NCI-H187 (cell line): ENCODE measurements at regions not wholly inside any gene's neighbourhood (a gene's known extent, or its start where the extent isn't known, plus 50 kb on each side); places are given as distances from the start of the nearest gene placed in this dataset.

Source experiments
- DNase-seq, 2 experiments: peaks; one replicate each; lab custom pipeline; 2025; lab: John Stamatoyannopoulos, UW

- no peak for DNase-seq
These were observed 453.8 kb downstream of the RFPL4B start for GRCh38 chr6:112800916-112801315.

DNA sequence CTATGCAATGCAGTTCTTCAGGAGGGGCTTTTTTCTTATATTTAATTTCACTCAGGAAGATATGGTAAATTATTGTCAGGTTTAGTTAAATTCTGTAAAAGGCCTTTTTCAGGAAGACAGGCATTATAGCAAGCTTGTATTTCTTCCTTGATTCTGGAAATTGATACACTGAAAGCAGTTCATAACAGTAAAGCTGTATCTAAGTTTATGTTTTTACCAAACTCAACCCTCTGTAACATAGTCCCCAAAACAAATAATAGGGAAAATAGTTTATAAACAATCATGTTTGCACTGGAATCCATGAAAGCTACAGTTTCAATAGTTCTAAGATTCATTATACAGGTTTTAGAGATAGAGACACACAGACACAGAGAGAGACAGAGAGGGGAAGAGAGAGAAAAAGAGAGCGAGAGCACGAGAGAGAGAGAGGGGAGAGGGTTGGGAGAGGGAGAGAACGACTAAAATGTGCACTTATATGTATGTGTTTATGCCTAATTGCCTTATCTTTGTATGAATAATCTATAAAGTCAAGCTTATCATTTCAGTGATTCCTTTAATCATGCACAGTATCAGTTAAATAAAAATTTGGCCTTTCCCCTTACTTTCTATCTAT is 454.4 kb downstream of the RFPL4B start:
- no peak for DNase-seq

DNA sequence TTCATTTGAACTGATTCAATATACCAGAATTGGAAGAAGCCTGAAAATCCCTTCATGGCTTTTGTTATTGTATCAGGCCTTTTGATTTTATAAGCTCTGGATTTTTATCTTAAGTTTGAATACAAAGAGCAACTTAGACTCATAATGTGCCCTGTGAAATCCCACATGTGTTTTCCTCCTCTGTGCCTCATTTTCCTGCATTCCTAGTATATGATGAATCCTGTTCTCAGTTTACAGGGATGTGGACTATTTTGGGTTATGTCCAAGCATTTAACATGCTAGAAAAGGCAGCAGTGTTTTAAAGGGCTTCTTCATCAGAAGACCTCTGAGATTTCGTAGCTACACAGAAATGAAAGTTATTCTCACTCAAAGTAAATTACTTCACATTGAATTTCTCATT is 455.0 kb downstream of the RFPL4B start:
- DNase-seq: no peak

DNA sequence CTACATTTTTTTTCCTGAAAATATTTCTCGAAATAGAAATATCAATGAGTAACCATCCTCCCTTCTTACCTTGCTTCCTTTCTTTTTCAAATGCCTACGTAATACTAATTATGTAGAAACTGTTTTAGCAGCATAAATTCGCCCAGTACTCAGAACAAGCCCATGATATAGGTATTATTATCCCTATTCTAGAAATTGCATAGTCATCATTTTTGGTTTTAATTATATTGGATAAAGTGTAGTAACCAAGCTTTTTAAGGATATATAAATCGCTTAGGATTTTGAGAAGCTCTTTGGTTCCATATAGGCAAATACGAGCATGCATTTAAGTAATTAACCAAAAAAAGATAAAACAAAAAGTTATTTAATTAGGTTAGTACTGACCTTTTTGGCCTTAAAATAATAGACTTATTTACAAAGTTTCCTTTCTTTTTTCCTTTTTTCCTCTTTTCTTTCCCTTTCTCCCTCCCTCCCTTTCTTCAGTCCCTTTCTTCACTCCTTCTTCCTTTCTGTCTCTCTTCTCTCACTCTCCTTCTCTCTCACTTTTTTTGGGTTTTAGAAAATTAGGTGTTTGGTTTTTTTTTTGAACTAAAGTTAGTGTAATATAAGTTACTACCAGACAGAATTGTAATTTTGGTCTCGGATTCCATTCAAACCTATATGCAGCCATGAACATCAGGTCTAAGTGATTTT is 457.7 kb downstream of the RFPL4B start:
- DNase-seq: no peak

GRCh38 chr6:112806163-112806865 is 459.2 kb downstream of the RFPL4B start:
- no peak for DNase-seq

DNA sequence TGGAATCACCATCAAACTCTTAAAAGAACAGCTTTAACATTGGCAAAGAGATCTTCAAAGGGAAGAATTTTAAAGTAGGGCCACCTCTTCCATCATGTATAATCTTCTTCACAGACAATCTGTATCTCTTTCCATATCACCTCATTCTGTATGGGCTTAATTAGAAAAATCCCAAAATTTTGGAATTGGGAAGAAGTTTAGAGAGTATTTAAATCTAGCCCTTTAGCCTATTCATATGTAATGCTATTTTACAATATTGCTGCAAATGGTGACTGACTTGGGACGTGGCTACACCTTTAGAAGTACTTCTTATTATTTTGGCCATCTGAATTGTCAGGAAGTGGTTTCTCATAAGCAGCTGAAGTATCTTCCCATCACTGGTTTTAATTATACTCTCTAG is 474.3 kb downstream of the RFPL4B start:
- DNase-seq: no peak

DNA sequence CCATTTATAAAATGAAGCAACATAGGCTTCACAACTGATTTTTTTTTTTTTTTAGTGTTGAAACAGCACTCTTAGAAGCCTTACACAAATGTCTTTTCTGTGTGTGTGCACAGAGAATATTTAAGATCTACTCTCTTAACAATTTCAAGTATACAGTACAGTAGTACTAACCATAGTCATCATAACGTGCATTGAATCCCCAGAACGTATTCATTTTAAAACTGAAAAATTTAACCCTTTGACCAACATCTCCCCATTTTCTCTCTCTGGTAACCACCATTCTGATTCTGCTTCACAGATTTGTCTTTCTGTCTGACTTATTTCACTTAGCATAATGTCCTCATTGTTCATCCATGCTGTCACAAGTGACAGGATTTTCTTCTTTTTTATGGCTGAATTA is 475.6 kb downstream of the RFPL4B start:
- no peak for DNase-seq

GRCh38 chr6:112827793-112828192 is 480.7 kb downstream of the RFPL4B start:
- no peak for DNase-seq

DNA sequence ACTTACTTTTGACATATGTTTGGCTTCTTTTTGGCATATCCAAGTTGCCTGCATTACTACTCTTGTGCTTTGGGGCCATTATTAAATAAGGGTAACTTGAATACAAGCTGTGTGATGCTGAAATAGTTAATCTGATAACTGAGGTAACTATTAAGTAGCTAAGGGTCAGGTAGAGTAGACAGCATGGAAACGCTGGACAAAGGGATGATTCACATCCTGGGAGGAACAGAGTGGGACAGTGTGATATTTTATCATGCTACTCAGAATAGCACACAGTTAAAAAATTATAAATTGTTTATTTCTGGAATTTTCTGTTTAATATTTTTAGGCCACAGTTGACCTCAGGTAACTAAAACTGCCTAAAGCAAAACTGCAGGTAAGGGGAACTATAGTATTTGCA is 483.9 kb downstream of the RFPL4B start:
- no peak for DNase-seq

- DNase-seq: no peak
These were observed 486.5 kb downstream of the RFPL4B start for GRCh38 chr6:112833581-112834131.

DNA sequence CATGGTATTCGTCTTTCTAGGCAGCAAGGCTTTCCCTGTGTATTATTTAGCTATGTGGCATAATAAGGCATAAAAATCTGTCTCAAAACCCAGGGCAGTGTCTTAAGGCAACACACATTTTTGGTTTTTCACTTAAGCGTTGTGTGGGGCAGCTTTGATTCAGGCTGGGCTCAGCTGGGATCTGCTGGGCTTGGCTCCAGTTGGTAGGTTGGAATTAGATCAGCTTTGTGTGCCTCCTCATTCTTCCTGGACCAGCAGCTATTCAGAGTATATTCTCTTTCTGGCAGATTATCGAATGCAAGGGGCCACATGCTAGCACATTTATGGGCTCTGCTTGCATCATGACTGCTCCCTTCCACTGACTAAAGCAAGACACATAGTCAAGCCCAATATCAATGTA is 487.9 kb downstream of the RFPL4B start:
- DNase-seq: no peak

GRCh38 chr6:112839525-112839961 is 492.4 kb downstream of the RFPL4B start:
- no peak for DNase-seq

DNA sequence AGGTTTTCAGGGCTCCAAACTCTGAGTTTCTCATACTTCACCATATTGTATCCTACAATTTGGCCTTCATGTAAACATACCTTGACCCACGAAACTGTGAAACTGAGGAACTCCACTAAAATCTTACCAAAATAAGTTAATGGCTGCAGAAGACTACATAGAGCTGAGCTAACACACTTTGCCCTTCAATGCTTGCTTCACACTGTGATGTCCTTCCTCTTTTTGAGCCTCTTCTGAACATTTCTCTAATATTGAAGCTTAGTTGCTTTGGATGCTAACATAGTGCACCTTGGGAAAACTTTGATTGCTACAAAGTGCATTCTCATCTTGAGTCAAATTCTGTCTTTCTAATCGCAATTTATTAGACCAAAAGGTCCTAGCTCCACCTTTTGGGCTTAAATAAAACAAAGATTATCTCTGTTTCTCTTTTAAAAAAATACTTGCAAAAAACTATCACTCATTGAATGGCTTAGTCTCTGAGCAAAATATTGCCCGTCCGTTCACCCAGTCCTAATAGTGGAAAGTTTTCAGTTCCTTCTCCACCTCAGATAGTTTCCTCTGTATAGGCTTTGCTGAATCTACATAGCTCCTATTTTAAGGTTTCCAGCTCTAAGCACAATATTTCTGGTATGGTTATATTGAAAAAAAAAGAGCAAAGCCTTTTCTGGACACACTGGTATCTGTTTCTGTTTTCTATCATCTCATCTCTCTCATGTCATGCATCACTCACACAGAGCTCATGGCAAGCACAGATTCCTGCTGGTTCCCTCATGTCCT is 494.6 kb downstream of the RFPL4B start:
- no peak for DNase-seq

- DNase-seq: no peak
These were observed 495.2 kb downstream of the RFPL4B start for GRCh38 chr6:112842330-112842685.

GRCh38 chr6:112846681-112847080 is 499.6 kb downstream of the RFPL4B start:
- no peak for DNase-seq

GRCh38 chr6:112851146-112851545 is 504.0 kb downstream of the RFPL4B start:
- DNase-seq: no peak

DNA sequence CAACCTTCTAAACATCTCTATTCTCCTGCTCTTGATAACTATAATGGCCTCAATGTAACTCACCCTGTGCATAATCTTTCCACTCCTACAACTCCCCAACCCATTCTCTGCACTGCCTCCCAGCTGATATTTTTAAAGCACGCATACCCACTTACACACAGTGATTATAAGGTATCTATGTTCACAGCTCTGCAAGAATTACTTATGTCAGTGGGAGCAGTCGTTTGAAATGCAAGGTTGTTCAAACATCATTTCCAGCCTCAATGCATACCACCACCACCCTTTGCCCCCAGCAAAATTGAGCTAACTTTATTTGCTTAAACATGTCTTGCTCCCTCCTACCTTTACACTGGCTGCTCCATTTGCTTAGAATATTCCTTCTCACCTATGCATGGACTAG is 506.0 kb downstream of the RFPL4B start:
- DNase-seq: no peak

GRCh38 chr6:112863753-112864152 is 516.6 kb downstream of the RFPL4B start:
- no peak for DNase-seq

DNA sequence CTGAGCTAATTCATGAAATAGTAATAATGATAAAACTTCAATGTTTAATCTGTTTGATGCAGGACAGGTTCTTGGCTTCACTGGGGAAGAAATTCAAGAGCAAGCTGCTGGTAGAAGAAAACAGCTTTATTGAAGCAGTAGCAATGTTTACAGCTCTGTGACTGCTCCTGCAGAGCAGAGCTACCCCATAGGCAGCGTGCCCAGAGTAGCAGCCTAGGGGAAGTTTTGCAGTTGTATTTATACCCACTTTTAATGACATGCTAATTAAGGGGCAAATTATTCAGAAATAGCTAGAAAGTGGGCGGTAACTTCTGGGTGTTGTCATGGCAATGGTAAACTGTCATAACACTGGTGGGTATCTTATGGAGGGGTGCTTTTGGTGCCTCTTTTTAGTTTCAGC is 518.0 kb downstream of the RFPL4B start:
- no peak for DNase-seq

- DNase-seq: no peak
These were observed 527.8 kb downstream of the RFPL4B start for GRCh38 chr6:112874881-112875280.

GRCh38 chr6:112877134-112878100 is 530.3 kb downstream of the RFPL4B start:
- no peak for DNase-seq
